Right ventricle myocardium superior (tissue), 1 donor: ENCODE measurements at regions not wholly inside any gene's neighbourhood (a gene's known extent, or its start where the extent isn't known, plus 50 kb on each side); places are given as distances from the start of the nearest gene placed in this dataset.

ENCODE experiments used
- ATAC-seq: fragments of 200-7000 bp; cut with Tn5 transposase; one replicate; pipeline ENCODE4 v1.9.1; 2020; ENCODE audit warnings: mild to moderate bottlenecking; ENCODE audit not compliant: poor library complexity
- DNase-seq: peaks from one replicate; pipeline ENCODE4 v3.0.0-alpha.2; 2020
- intact Hi-C: fragments of 100-400 bp; cut with DNase I; formaldehyde crosslinking; loops from one replicate; pipeline ENCODE4 v1.11.2; 2022
- donor health status: DM: no; HTN: yes; CAD: no; lungs with severe emphysema.

- intact Hi-C loops = no loop called here
- ATAC-seq (no peak), DNase-seq (no peak)
These were observed 477.7 kb downstream of the TAF11L14 start for GRCh38 chr5:18111906-18112465.

GRCh38 chr5:18113721-18114120 lies 479.5 kb downstream of the TAF11L14 start:
- no peak for DNase-seq
- no peak for ATAC-seq
- intact Hi-C loops = no loop called here

DNA sequence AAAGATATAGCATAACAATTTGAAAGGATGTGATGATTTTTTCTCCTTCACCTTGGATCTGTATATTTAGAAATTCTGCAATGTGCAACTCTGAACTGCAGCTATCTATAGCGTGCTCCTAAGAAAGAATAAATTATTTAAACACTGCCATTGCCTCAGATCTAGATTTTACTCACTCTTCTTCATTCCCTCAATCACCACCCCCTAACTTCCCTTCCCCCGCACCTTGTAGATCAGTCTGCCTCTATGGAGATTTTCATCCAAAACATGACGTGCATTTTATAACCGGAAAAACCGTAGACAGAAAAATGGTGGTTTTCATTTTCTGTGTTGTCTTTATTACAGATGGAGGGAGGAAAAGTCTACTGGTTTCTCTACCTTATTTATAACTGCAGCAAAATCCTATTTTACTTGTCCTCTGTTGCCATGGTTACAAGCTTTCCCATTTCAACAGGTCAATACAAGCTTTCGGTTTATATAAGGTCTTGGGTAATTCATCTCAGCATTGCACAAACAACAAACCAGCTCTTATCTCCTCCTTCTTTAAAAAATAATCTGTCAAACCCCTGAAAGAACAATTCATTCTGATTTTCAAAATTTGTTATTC lies 480.0 kb downstream of the TAF11L14 start:
- no peak for ATAC-seq
- intact Hi-C loops = no loop called here
- no peak for DNase-seq

- DNase-seq (no peak), ATAC-seq (no peak)
- intact Hi-C loops = no loop called here
These were observed 483.7 kb downstream of the TAF11L14 start for GRCh38 chr5:18117968-18118367.

- no peak for DNase-seq
- no peak for ATAC-seq
- intact Hi-C loops = no loop called here
These were observed 485.0 kb downstream of the TAF11L14 start for GRCh38 chr5:18119156-18119785.

- intact Hi-C loops = no loop called here
- ATAC-seq = no peak
- DNase-seq = no peak
These were observed 507.0 kb downstream of the TAF11L14 start for GRCh38 chr5:18141222-18141621.

- DNase-seq (no peak), ATAC-seq (no peak)
- intact Hi-C loops = no loop called here
These were observed 508.6 kb downstream of the TAF11L14 start for GRCh38 chr5:18142831-18143230.

DNA sequence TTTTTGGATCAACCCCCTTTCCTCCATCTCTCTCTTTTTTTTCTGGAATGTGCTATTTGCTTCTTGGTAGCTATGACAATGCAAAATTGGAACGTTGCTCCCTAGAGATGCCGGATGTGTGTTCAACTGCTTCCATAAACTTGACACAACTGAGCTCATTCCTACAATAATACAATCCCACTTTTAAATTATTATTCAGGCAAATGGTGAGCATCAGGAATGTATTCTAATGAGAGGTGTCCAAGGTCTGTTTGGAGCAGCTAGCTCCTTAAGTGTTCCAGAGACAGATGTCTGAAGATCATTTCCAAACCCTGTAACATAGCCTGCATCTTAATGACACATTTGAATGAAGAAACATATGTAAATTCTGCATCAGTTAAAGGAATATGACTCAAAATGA lies 518.4 kb downstream of the TAF11L14 start:
- ATAC-seq (no peak), DNase-seq (no peak)
- intact Hi-C loops = no loop called here

GRCh38 chr5:18158166-18158565 lies 523.9 kb downstream of the TAF11L14 start:
- no peak for DNase-seq
- intact Hi-C loops = no loop called here
- ATAC-seq = no peak

GRCh38 chr5:18159331-18159730 lies 525.1 kb downstream of the TAF11L14 start:
- intact Hi-C loops = no loop called here
- DNase-seq = no peak
- ATAC-seq = no peak

DNA sequence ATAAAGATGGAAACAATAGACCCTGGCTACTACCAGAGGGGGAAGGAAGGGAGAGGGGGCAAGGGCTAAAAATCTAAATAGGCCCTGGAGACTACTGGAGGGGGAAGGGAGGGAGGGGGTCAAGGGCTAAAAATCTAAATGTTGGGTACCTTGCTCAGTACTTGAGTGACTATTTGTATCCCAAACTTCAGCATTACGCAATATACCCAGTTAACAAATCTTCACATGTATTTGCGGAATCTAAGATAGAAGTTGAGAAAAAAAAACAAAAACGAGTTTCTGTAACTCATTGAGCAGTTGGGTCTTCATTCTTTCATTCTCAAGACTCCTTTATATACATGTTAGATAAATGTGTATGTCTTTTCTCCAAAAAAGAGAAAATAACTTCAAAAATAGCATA lies 537.4 kb downstream of the TAF11L14 start:
- intact Hi-C loops = no loop called here
- no peak for ATAC-seq
- no peak for DNase-seq

DNA sequence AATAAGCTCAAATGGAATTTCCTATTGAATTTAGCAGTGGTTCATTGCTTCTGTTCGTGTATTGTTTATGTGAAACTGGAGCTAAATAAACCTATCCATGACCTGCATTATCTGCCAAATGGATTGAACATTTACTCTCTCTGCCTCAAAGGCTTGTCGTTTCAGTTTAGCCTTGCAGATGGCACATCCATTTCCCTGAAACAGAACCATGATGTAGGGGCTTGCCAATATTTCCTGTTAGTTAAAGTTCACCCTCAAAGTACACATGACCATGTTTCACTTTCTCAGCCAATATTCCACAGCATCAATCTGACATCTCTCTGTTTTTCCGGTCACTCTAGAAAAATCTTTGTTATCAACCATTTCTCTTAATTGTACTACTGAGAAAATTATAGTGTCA lies 545.3 kb downstream of the TAF11L14 start:
- ATAC-seq = no peak
- no peak for DNase-seq
- intact Hi-C loops = no loop called here

GRCh38 chr5:18181575-18181974 lies 547.3 kb downstream of the TAF11L14 start:
- ATAC-seq = no peak
- intact Hi-C loops = no loop called here

DNA sequence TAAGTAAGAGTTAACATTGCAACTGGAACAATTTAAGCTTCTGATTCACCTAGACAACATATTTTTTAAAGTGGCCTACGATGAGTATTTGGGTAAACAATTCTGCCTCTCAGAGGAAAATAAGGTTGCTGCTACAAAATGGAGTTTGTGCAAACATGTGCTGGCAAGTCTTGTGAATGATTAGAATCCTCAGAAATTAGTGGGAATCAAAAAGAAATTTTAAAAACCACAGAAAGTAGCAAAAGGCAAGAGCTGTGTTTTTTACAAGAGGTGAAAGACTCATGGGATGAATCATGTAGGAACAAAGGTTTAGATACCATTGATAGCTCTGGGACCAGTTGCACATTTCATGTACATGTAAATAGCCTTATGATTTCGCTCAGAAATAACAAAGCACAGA lies 561.6 kb downstream of the TAF11L14 start:
- no peak for DNase-seq
- intact Hi-C loops = no loop called here
- no peak for ATAC-seq

More at GRCh38 chr5:18181575-18181974, 547.3 kb downstream of the TAF11L14 start:
- no peak for DNase-seq

DNA sequence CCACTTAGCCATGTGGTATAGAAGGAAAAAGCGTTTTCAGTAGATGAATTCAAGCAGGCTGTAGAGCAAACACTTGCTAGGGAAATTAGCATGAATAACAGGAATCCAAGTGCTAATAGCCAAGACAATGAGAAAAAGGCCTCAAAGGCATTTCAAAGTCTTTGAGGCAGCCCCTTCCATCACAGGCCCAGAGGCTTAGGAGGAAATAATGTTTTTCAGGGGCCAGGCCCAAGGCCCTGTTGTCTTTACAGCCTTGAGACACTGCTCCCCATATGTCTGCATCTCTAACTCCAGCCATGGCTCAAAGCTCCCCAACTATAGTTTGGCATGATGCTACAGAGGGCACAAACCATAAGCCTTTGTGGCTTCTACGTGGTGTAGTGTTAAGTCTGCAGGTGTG lies 563.5 kb downstream of the TAF11L14 start:
- intact Hi-C loops = no loop called here
- DNase-seq (no peak), ATAC-seq (no peak)

GRCh38 chr5:18202164-18202563 lies 567.9 kb downstream of the TAF11L14 start:
- intact Hi-C loops = no loop called here
- DNase-seq (no peak), ATAC-seq (no peak)

- ATAC-seq = no peak
- DNase-seq = no peak
- intact Hi-C loops = no loop called here
These were observed 569.0 kb downstream of the TAF11L14 start for GRCh38 chr5:18203296-18203695.

DNA sequence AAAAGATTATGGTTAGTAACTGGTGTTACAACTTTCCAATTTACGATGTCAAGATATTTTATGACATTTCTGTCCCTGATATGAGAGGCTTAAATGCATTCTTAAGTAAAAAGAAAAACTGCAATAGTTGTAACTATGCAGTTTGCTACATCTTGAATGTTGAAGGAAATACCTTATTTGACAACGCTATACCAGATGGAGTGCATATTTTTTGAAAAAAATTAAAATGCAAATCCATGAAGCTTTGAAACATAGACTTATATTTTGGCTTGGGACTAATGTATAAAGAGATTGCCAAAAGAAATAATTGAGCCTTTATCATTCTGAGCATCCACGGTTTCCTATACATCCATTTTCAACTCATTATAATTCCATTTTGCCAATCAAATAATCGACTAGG lies 579.4 kb downstream of the TAF11L14 start:
- intact Hi-C loops = no loop called here
- ATAC-seq (no peak), DNase-seq (no peak)

DNA sequence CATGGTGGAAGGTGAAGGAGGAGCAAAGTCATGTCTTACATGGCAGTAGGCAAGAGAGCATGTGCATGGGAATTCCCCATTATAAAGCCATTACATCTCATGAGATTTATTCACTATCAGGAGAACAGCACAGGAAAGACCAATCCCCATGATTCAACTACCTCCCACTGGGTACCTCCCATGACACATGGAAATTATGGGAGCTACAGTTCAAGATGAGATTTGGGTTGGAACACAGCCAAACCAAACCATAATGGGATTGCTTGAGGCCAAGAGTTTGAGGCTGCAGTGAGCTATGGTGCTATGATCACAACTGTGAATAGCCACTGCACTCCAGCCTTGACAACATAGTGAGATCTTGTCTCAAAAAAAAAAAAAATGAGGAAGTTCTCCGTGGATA lies 581.8 kb downstream of the TAF11L14 start:
- DNase-seq (no peak), ATAC-seq (no peak)

DNA sequence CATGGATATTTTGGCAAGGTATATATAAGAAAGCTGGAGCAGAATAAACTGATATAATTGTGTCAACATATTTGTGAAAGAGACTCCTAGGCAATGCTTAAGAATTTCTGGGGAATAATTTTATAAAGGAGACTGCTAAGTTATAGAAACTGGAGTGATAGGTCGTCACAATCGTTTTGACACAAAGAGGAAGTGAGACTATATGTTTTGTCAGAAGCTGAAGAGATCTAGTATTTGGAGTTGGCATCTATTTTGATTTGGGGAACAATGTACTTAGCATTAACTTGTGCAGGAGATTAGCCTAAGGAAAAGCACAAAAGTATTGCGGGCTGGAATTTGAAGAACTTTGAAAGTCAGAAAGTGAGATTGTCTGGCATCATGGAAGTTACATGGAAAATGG lies 582.5 kb downstream of the TAF11L14 start:
- no peak for DNase-seq

More for the DNA sequence above, 581.8 kb downstream of the TAF11L14 start:
- intact Hi-C loops = no loop called here

DNA sequence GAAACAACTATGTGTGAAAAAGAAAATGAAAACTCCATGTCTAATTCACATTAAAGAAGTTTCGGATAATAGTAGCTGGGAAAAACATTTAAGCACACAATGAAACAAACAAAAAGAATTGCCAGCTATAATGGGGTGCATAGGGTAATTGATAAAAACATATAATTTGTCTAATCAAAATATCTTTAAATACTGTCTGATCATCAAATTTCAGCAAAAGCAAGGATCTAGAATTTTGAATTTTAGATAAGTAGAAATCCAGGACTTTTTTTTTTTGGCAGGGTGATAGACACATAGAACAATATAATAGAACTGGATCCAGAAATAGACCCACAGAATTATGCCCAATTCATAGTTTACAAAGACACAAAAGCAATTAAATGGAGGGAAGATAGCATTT lies 585.0 kb downstream of the TAF11L14 start:
- intact Hi-C loops = no loop called here
- DNase-seq (no peak), ATAC-seq (no peak)

More for the DNA sequence above, 582.5 kb downstream of the TAF11L14 start:
- no peak for ATAC-seq
- intact Hi-C loops = no loop called here
